ENCODE measurements at regions not wholly inside any gene's neighbourhood (a gene's known extent, or its start where the extent isn't known, plus 50 kb on each side); places are given as distances from the start of the nearest gene placed in this dataset.
A peak's percentile ranks its signal among the peaks of the same experiment; 100 is the strongest.

- FAIRE-seq (no peak), DNase-seq (ENCODE audit: low spot score) (no peak), ATAC-seq (no peak)
- Histone ChIP-seq H3K27ac (ENCODE audit: extremely low read length, insufficient read depth, low read length) (no peak overlapping the region), H3K4me3 (replicated peaks in 1 of 3; ENCODE audit: insufficient read depth in 1 of 3, low read depth in 2 of 3, low read length in 3 of 3) (no peak overlapping the region), H3K4me2 (ENCODE audit: low read depth, low read length) (no peak overlapping the region), H3K79me2 (ENCODE audit: insufficient read depth, low read length) (no peaks in the 10 kb centered on the region), H2AFZ (ENCODE audit: low read length) (no peak overlapping the region), H3K27me3 (ENCODE audit: control insufficient read depth in 1 of 2, insufficient read depth in 2 of 2, low read length in 2 of 2) (peaks cover 0 to 8% of the 10 kb centered on the region in 2 experiments; a peak in 2 of 5 replicates), H4K20me1 (ENCODE audit: insufficient read depth, low read length) (no peaks in the 10 kb centered on the region), H3K36me3 (replicated peaks in 1 of 2; ENCODE audit: control insufficient read depth in 1 of 2, insufficient read depth in 2 of 2, low read length in 2 of 2) (no peaks in the 10 kb centered on the region), H3K9ac (ENCODE audit: insufficient read depth, low read depth, low read length) (no peak overlapping the region), H3K4me1 (ENCODE audit: insufficient read depth, low read length) (no peaks in the 10 kb centered on the region), H3K9me3 (ENCODE audit: low read length) (no peaks in the 10 kb centered on the region)
- BruUV-seq (replicated peaks) = no TSS peak
- in situ Hi-C loops (cut with HindIII; ENCODE audit: extremely low pct_ligation_motif_present, low pct_unique_long_range_greater_than_20kb) (no loop called here), intact Hi-C loops (cut with micrococcal nuclease; ENCODE audit: unreplicated experiment) (no loop called here)
- WGBS (ENCODE audit: low lambda C conversion rate) = 8% methylated on average over 2 of the region's 2 CpGs
- ChIA-PET CTCF (ENCODE audit: low intra/inter-chr PET ratio, low total read pairs) (no interaction called here), POLR2A (no interaction called here)
- TF ChIP-seq ZNF768 (CRISPR knock-in tag; IDR thresholded peaks at IDR 0.05) (peak; percentile 86), PAWR (CRISPR knock-in tag; IDR thresholded peaks at IDR 0.05; ENCODE audit: borderline replicate concordance) (no peak), RORA (CRISPR knock-in tag; IDR thresholded peaks at IDR 0.05) (no peak), ZNF646 (CRISPR knock-in tag; IDR thresholded peaks at IDR 0.05) (no peak)
- TF ChIP-seq, protein P1, sequence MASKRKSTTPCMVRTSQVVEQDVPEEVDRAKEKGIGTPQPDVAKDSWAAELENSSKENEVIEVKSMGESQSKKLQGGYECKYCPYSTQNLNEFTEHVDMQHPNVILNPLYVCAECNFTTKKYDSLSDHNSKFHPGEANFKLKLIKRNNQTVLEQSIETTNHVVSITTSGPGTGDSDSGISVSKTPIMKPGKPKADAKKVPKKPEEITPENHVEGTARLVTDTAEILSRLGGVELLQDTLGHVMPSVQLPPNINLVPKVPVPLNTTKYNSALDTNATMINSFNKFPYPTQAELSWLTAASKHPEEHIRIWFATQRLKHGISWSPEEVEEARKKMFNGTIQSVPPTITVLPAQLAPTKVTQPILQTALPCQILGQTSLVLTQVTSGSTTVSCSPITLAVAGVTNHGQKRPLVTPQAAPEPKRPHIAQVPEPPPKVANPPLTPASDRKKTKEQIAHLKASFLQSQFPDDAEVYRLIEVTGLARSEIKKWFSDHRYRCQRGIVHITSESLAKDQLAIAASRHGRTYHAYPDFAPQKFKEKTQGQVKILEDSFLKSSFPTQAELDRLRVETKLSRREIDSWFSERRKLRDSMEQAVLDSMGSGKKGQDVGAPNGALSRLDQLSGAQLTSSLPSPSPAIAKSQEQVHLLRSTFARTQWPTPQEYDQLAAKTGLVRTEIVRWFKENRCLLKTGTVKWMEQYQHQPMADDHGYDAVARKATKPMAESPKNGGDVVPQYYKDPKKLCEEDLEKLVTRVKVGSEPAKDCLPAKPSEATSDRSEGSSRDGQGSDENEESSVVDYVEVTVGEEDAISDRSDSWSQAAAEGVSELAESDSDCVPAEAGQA (IDR thresholded peaks at IDR 0.05; ENCODE audit: low read depth) = no peak
- TF ChIP-seq, protein P1 (CRISPR knock-in tag; IDR thresholded peaks at IDR 0.05; ENCODE audit: borderline replicate concordance) = no peak
- TF ChIP-seq, protein P2, sequence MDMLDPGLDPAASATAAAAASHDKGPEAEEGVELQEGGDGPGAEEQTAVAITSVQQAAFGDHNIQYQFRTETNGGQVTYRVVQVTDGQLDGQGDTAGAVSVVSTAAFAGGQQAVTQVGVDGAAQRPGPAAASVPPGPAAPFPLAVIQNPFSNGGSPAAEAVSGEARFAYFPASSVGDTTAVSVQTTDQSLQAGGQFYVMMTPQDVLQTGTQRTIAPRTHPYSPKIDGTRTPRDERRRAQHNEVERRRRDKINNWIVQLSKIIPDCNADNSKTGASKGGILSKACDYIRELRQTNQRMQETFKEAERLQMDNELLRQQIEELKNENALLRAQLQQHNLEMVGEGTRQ (IDR thresholded peaks at IDR 0.05; ENCODE audit: low read depth, low read length) = no peak
- TF ChIP-seq, protein P2 (CRISPR knock-in tag; IDR thresholded peaks at IDR 0.05; ENCODE audit: borderline replicate concordance) = no peak
Measured at GRCh38 chr15:77832874-77833273, 200.2 kb upstream of the LINGO1 start.
